ENCODE measurements at regions not wholly inside any gene's neighbourhood (a gene's known extent, or its start where the extent isn't known, plus 50 kb on each side); places are given as distances from the start of the nearest gene placed in this dataset.

DNA sequence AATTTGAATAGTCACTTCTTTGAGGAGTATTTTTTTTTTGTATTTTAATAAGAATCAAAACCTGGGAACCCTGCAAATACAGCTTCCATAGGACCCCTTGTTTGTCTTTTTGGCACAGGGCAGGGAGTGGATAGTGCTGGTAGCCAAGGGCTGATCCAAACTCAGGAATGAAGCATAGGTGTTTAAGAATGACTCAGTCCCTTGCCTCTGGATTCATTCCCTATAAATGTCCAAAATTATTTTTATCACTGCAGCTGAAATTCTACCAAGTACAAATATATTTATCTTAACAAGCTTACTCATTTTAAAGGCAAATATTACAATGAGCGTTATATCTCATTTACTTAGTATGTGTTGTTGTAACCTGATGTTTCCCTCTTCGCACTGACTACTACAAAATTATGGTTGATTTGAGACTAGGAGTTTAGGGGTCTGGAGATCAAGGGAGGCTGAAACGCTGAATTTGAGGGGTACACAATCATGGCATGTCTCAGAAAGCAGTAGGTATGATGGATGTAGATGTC is 278.6 kb upstream of the LYPLAL1 start:
- TF ChIP-seq POLR2A (IDR thresholded peaks at IDR 0.05; ENCODE audit: extremely low read depth, insufficient read length): no peak
- TF ChIP-seq CTCF (IDR thresholded peaks at IDR 0.05; ENCODE audit: low read depth, low read length): no peak

Data from NB4 (cell line).